ENCODE measurements at regions not wholly inside any gene's neighbourhood (a gene's known extent, or its start where the extent isn't known, plus 50 kb on each side); places are given as distances from the start of the nearest gene placed in this dataset.

DNA sequence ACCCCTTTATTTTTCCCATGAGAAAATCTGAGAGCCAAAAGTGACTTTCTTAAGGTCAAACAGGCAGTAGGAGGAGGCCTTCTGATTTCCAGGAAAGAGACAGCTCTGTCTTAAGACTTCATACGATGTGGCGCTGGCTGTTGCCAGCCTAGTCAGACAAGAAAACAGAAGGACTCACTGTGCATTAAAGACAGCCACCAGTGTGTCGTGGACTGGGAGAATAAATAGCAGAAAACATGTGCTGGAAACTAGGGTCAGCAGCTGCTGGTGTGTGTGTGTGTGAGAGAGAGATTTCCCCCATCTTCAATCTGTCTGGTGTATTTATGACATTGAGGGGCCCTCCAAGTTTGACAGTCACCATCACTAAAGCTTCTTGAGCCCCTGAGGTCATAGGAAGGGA is 708.6 kb upstream of the TMEM132C start (continued):
- TF ChIP-seq HDAC2 (IDR thresholded peaks at IDR 0.05; ENCODE audit: borderline replicate concordance in 1 of 2, low read depth in 2 of 2, low read length in 2 of 2): no peak
- TF ChIP-seq POLR2A (IDR thresholded peaks at IDR 0.05; ENCODE audit: control extremely low read depth in 1 of 2, low read depth in 2 of 2, low read length in 2 of 2): no peak
- no peak for TF ChIP-seq FOSL1 (IDR thresholded peaks at IDR 0.05; ENCODE audit: insufficient read depth, low read depth, low read length)
- no peak for TF ChIP-seq CREB1 (IDR thresholded peaks at IDR 0.05)
- no peak for TF ChIP-seq NANOG (IDR thresholded peaks at IDR 0.05; ENCODE audit: insufficient read depth, low read depth, low read length, poor library complexity, severe bottlenecking)
- TF ChIP-seq, protein P1, sequence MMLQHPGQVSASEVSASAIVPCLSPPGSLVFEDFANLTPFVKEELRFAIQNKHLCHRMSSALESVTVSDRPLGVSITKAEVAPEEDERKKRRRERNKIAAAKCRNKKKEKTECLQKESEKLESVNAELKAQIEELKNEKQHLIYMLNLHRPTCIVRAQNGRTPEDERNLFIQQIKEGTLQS (IDR thresholded peaks at IDR 0.05; ENCODE audit: insufficient read depth, low read depth, low read length): no peak
- no peak for TF ChIP-seq BCL11A (IDR thresholded peaks at IDR 0.05; ENCODE audit: low read depth in 2 of 2, low read length in 2 of 2)
- no peak for TF ChIP-seq BRCA1 (IDR thresholded peaks at IDR 0.05; ENCODE audit: low read depth, low read length)
- TF ChIP-seq RNF2 (IDR thresholded peaks at IDR 0.05; ENCODE audit: borderline replicate concordance, low read depth, low read length, missing control alignments, poor library complexity, severe bottlenecking): no peak
